ENCODE measurements at regions not wholly inside any gene's neighbourhood (a gene's known extent, or its start where the extent isn't known, plus 50 kb on each side); places are given as distances from the start of the nearest gene placed in this dataset.
"Not testable (repeated sequence)": the region's sequence is repeated elsewhere in the genome, so short reads cannot be mapped to it uniquely, and the experiment has no call there.

GRCh38 chrX:3837211-3837610 lies 123.8 kb upstream of the PRKX start:
- H3K9me1 ChIP-seq (ENCODE audit: insufficient read depth, low read length); BruUV-seq (replicated peaks); H3K27me3 ChIP-seq (ENCODE audit: control insufficient read depth, insufficient read depth, low read length); H2BK5ac ChIP-seq (ENCODE audit: low read depth, low read length, poor library complexity, severe bottlenecking); H3K56ac ChIP-seq (ENCODE audit: extremely low read depth, insufficient read depth, low read length); H3K9me3 ChIP-seq (ENCODE audit: control insufficient read depth, insufficient read depth, low read length); H2BK20ac ChIP-seq (ENCODE audit: low read depth, low read length); H2AK5ac ChIP-seq (ENCODE audit: low read depth, low read length); H3K4me3 ChIP-seq (ENCODE audit: insufficient read depth, low read depth, low read length); H3K23ac ChIP-seq (ENCODE audit: low read depth, low read length); ATAC-seq (ENCODE audit: low read depth); DNase-seq; H4K5ac ChIP-seq (ENCODE audit: low read depth, low read length); CTCF ChIA-PET; H3K79me1 ChIP-seq (ENCODE audit: low read depth in 1 of 2, low read length in 2 of 2); H2AK9ac ChIP-seq (replicated peaks; ENCODE audit: low read depth, low read length, poor library complexity); H4K91ac ChIP-seq (ENCODE audit: insufficient read depth, low read depth, low read length); H4K20me1 ChIP-seq (ENCODE audit: insufficient read depth, low read length); H2AFZ ChIP-seq (replicated peaks; ENCODE audit: low read length, poor library complexity); H4K8ac ChIP-seq (ENCODE audit: low read depth in 2 of 2, low read length in 2 of 2); H3K4me1 ChIP-seq (ENCODE audit: control insufficient read depth, insufficient read depth, low read length); H3K18ac ChIP-seq (ENCODE audit: low read depth, low read length); dilution Hi-C loops (cut with HindIII; ENCODE audit: low sequenced_read_pairs, unreplicated experiment); H3K4me2 ChIP-seq (ENCODE audit: low read depth, low read length); H2BK15ac ChIP-seq (ENCODE audit: low read depth, low read length); H3K14ac ChIP-seq (replicated peaks; ENCODE audit: low read depth, low read length); POLR2A ChIA-PET (ENCODE audit: unreplicated experiment); in situ Hi-C loops (cut with MboI; ENCODE audit: low sequenced_read_pairs); H3K4ac ChIP-seq (ENCODE audit: low read depth, low read length); H2BK120ac ChIP-seq (ENCODE audit: low read depth, low read length); intact Hi-C loops (cut with micrococcal nuclease); H3K9ac ChIP-seq (ENCODE audit: low read depth, low read length); H3K27ac ChIP-seq (ENCODE audit: insufficient read depth, low read length); H3K36me3 ChIP-seq (ENCODE audit: control insufficient read depth, insufficient read depth, low read length): not testable (repeated sequence)
- no CpG with 5 or more reads among the region's 13 CpGs for WGBS, 2 experiments (ENCODE audit: extremely low coverage in 2 of 2, insufficient read length in 1 of 2)

- not testable (repeated sequence) for H3K4me3 ChIP-seq (ENCODE audit: insufficient read depth, low read depth, low read length)
Observed at GRCh38 chrX:3833761-3834542, 120.5 kb upstream of the PRKX start.

More at GRCh38 chrX:3833761-3834542, 120.5 kb upstream of the PRKX start:
- H3K18ac ChIP-seq (ENCODE audit: low read depth, low read length); H3K4me1 ChIP-seq (ENCODE audit: control insufficient read depth, insufficient read depth, low read length); dilution Hi-C loops (cut with HindIII; ENCODE audit: low sequenced_read_pairs, unreplicated experiment); H2AK9ac ChIP-seq (replicated peaks; ENCODE audit: low read depth, low read length, poor library complexity); H3K4ac ChIP-seq (ENCODE audit: low read depth, low read length); H2BK120ac ChIP-seq (ENCODE audit: low read depth, low read length); H4K91ac ChIP-seq (ENCODE audit: insufficient read depth, low read depth, low read length); H3K9me1 ChIP-seq (ENCODE audit: insufficient read depth, low read length); DNase-seq; intact Hi-C loops (cut with micrococcal nuclease); in situ Hi-C loops (cut with MboI; ENCODE audit: low sequenced_read_pairs); H4K20me1 ChIP-seq (ENCODE audit: insufficient read depth, low read length); H2BK15ac ChIP-seq (ENCODE audit: low read depth, low read length); H2AFZ ChIP-seq (replicated peaks; ENCODE audit: low read length, poor library complexity); H3K79me1 ChIP-seq (ENCODE audit: low read depth in 1 of 2, low read length in 2 of 2); H3K56ac ChIP-seq (ENCODE audit: extremely low read depth, insufficient read depth, low read length); BruUV-seq (replicated peaks); ATAC-seq (ENCODE audit: low read depth); H2AK5ac ChIP-seq (ENCODE audit: low read depth, low read length); CTCF ChIA-PET; H3K23ac ChIP-seq (ENCODE audit: low read depth, low read length); H2BK5ac ChIP-seq (ENCODE audit: low read depth, low read length, poor library complexity, severe bottlenecking); H3K14ac ChIP-seq (replicated peaks; ENCODE audit: low read depth, low read length); H3K27me3 ChIP-seq (ENCODE audit: control insufficient read depth, insufficient read depth, low read length); H3K9me3 ChIP-seq (ENCODE audit: control insufficient read depth, insufficient read depth, low read length); H3K27ac ChIP-seq (ENCODE audit: insufficient read depth, low read length); H2BK20ac ChIP-seq (ENCODE audit: low read depth, low read length); H3K4me2 ChIP-seq (ENCODE audit: low read depth, low read length); POLR2A ChIA-PET (ENCODE audit: unreplicated experiment); H4K5ac ChIP-seq (ENCODE audit: low read depth, low read length); H4K8ac ChIP-seq (ENCODE audit: low read depth in 2 of 2, low read length in 2 of 2); H3K36me3 ChIP-seq (ENCODE audit: control insufficient read depth, insufficient read depth, low read length); H3K9ac ChIP-seq (ENCODE audit: low read depth, low read length): not testable (repeated sequence)
- WGBS, 2 experiments (ENCODE audit: extremely low coverage in 2 of 2, insufficient read length in 1 of 2): no CpG with 5 or more reads among the region's 11 CpGs

All from IMR-90 (cell line).